Nephron progenitor cell (in vitro differentiated cells): ENCODE measurements at regions not wholly inside any gene's neighbourhood (a gene's known extent, or its start where the extent isn't known, plus 50 kb on each side); places are given as distances from the start of the nearest gene placed in this dataset.
A peak's percentile ranks its signal among the peaks of the same experiment; 100 is the strongest.

ENCODE experiments used
- DNase-seq: peaks from one replicate; pipeline ENCODE4 v3.0.0; 2021
- H3K27ac Mint-ChIP-seq: 2 replicates; pipeline ENCODE4 v1.8.0; 2021; ENCODE audit warnings: mild to moderate bottlenecking, moderate library complexity, mixed read lengths
- H3K27me3 Mint-ChIP-seq: 2 replicates; pipeline ENCODE4 v1.8.0; 2021; ENCODE audit warnings: mild to moderate bottlenecking, low read depth, mixed read lengths; ENCODE audit not compliant: poor library complexity
- H3K36me3 Mint-ChIP-seq: 2 replicates; pipeline ENCODE4 v1.8.0; 2021; ENCODE audit warnings: low read depth, mixed read lengths
- H3K4me1 Mint-ChIP-seq: 2 replicates; pipeline ENCODE4 v1.8.0; 2021; ENCODE audit warnings: mixed read lengths
- H3K4me3 Mint-ChIP-seq: 2 replicates; pipeline ENCODE4 v1.8.0; 2021; ENCODE audit warnings: mild to moderate bottlenecking, moderate library complexity, mixed read lengths
- H3K9me3 Mint-ChIP-seq: 2 replicates; pipeline ENCODE4 v1.8.0; 2021; ENCODE audit warnings: mild to moderate bottlenecking, moderate library complexity, mixed read lengths
- TF ChIP-seq, protein P1 (sequence below): fragments of 200-600 bp; sonication (generic); IDR thresholded peaks from 2 replicates; pipeline ENCODE4 v1.5.0; 2021; ENCODE audit warnings: antibody characterized with exemption

DNA sequence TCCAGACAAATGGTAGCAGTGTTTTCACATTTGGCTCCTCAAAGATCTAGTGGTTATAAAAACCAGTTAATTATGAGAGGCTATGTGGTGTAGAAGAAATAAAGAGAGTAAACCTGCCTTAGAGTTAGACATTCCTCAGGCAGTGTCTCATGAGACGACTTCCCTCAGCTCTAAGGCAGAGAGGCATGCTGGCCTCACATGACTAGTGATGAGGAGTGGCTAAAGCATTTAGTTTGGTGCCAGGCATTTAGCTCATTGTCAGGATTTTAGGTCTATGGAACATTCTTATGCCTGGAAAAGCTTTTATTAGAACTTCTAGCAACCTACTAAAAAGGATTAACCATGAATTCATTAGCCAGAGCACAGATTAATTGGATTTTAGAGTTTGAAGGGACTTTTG lies 90.3 kb downstream of the RPRM start:
- Mint-ChIP-seq H3K9me3 (peaks cover 3% of the 10 kb centered on the region), H3K36me3 (no peaks in the 10 kb centered on the region), H3K4me3 (no peak overlapping the region), H3K27ac (no peak overlapping the region), H3K4me1 (peaks cover 52% of the 10 kb centered on the region), H3K27me3 (no peaks in the 10 kb centered on the region)
- DNase-seq = no peak
- TF ChIP-seq, protein P1, sequence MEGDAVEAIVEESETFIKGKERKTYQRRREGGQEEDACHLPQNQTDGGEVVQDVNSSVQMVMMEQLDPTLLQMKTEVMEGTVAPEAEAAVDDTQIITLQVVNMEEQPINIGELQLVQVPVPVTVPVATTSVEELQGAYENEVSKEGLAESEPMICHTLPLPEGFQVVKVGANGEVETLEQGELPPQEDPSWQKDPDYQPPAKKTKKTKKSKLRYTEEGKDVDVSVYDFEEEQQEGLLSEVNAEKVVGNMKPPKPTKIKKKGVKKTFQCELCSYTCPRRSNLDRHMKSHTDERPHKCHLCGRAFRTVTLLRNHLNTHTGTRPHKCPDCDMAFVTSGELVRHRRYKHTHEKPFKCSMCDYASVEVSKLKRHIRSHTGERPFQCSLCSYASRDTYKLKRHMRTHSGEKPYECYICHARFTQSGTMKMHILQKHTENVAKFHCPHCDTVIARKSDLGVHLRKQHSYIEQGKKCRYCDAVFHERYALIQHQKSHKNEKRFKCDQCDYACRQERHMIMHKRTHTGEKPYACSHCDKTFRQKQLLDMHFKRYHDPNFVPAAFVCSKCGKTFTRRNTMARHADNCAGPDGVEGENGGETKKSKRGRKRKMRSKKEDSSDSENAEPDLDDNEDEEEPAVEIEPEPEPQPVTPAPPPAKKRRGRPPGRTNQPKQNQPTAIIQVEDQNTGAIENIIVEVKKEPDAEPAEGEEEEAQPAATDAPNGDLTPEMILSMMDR = no peak

DNA sequence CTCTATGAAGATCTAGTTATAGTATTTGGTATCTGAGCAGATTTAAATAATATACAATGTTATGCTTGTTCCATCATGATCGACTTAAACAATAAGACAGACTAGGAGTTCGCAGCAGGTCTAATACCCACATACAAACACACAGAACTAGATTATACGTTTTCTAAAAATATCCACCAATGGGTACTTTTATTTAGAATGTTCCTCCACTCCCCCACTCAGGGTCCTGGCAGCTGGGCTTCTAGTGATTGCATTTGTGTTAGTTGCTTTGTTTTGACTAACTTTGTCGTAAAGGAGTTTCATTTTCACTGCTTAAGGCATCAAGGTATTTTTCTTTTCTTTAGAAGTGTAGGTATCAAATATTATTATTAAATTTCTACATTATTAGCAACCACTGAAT lies 91.4 kb downstream of the RPRM start:
- no peak overlapping the region for H3K4me3 Mint-ChIP-seq
- peaks cover 3% of the 10 kb centered on the region for H3K9me3 Mint-ChIP-seq
- TF ChIP-seq, protein P1 = no peak
- no peaks in the 10 kb centered on the region for H3K36me3 Mint-ChIP-seq
- H3K4me1 Mint-ChIP-seq = peaks cover 52% of the 10 kb centered on the region
- H3K27me3 Mint-ChIP-seq = no peaks in the 10 kb centered on the region
- peak overlapping the region; percentile 93 for H3K27ac Mint-ChIP-seq
- DNase-seq = no peak

DNA sequence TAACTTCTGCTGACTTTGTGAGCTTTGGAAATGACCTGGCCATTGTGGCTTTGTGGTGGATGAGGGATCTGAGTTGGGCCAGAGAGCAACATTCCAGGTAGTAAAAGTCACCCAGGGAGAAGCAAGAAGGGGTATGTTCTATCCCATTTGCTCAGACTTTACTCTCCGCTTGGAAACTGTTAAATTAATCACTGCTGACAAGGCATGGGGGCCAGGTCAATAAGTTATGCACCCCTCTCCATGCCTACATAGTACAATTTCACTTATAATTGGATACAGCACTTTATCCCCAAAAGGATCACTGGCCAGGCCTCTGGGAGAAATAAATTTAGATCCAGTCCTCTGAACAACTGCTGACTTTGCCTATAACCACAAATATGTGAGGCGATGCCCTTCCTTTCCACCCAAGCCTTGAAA lies 92.1 kb downstream of the RPRM start:
- Mint-ChIP-seq H3K9me3 (peaks cover 3% of the 10 kb centered on the region), H3K27ac (peak overlapping the region; percentile 93), H3K4me1 (peaks cover 50% of the 10 kb centered on the region), H3K4me3 (no peak overlapping the region), H3K36me3 (no peaks in the 10 kb centered on the region), H3K27me3 (no peaks in the 10 kb centered on the region)
- no peak for DNase-seq
- TF ChIP-seq, protein P1 = no peak

DNA sequence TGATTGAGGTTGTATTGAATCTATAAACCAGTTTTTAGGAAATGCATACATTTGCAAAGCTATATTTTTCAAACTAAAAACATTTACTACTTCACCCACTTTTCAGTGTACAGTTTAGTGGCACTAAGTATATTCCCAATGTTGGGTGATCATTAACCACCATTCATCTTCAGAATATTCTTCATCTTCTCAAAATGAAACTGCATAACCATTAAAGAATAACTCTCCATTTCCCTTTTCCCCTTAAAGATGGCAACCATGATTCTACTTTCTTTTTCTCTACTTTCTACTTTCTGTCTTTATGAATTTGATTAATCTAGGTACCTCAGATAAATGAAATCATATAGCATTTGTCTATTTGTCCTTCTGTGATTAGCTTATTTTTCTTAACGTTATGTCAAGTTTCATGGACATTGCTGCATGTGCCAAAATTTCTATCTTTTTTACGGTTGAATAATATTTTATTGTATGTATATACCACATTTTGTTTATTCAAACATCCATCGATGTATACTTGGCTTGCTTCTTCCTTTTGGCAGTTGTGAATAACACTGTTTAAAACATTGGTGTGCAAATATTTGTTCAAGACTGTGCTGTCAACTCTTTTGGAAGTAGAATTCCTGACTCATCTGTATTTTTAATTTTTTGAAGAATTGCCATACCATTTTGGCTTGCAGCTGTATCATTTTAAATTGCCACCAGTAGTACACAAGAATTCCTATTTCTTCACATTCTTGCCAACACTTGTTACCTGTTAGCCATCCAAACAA lies 104.9 kb downstream of the RPRM start:
- H3K27me3 Mint-ChIP-seq = no peaks in the 10 kb centered on the region
- H3K36me3 Mint-ChIP-seq = no peaks in the 10 kb centered on the region
- DNase-seq = no peak
- H3K27ac Mint-ChIP-seq = no peak overlapping the region
- no peak overlapping the region for H3K4me3 Mint-ChIP-seq
- H3K9me3 Mint-ChIP-seq = peaks cover 4% of the 10 kb centered on the region
- TF ChIP-seq, protein P1 = no peak
- H3K4me1 Mint-ChIP-seq = no peaks in the 10 kb centered on the region

DNA sequence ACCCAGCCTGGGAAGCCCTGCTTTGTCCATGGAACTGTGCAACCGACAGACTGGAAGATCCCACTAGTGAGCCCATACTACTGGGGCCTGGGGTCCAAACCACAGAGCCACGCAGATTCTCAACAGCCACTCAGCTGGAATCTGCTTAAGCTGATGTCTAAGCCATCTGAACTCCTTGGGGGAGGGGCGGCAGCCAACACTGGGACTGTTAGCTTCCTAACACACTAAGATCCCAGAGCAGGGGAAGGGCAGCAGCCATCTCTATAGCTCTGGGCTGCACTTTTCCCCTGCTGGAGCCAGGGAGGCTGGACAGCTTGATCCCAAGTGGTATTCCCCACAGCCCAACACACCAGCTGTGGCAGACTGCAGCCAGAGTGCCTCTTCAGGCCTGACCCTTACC lies 118.3 kb downstream of the RPRM start:
- H3K4me3 Mint-ChIP-seq = no peak overlapping the region
- peaks cover 4% of the 10 kb centered on the region for H3K27me3 Mint-ChIP-seq
- no peaks in the 10 kb centered on the region for H3K36me3 Mint-ChIP-seq
- DNase-seq = no peak
- TF ChIP-seq, protein P1 = no peak
- H3K27ac Mint-ChIP-seq = no peak overlapping the region
- H3K9me3 Mint-ChIP-seq = peaks cover 35% of the 10 kb centered on the region
- no peaks in the 10 kb centered on the region for H3K4me1 Mint-ChIP-seq

DNA sequence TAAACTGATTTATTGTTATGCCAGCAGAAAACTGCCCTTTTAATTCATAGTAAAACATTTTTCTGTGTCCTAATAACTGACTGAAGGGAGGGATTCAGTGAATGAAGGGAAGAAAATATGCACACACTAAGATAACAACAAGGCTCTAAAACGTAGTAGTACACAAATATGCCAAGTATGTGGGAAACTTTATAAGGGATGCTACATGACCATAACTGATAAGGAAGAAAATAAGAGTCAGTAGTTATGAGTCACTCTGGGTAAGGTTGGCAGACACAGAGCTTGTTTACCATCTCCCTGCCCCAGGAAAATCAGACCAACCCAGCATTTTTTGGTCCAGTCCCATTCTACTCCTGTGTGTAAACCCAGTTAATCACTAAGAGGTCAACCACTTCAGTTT lies 124.2 kb downstream of the RPRM start:
- Mint-ChIP-seq H3K9me3 (peaks cover 14% of the 10 kb centered on the region), H3K36me3 (no peaks in the 10 kb centered on the region), H3K27ac (no peak overlapping the region), H3K27me3 (no peaks in the 10 kb centered on the region), H3K4me3 (no peak overlapping the region), H3K4me1 (no peaks in the 10 kb centered on the region)
- DNase-seq = no peak
- TF ChIP-seq, protein P1 = no peak
